GM10266 (cell line): ENCODE measurements at regions not wholly inside any gene's neighbourhood (a gene's known extent, or its start where the extent isn't known, plus 50 kb on each side); places are given as distances from the start of the nearest gene placed in this dataset.

ENCODE experiments used
- DNase-seq: peaks from one replicate; pipeline ENCODE4 v3.0.0; 2012; ENCODE audit errors: extremely low spot score
- TF ChIP-seq, protein P1 (sequence below): IDR thresholded peaks from 2 replicates; pipeline ENCODE4 v1.5.1; 2012; ENCODE audit warnings: mild to moderate bottlenecking, low read depth; ENCODE audit not compliant: control insufficient read depth, insufficient read depth; ENCODE audit errors: missing control alignments

DNA sequence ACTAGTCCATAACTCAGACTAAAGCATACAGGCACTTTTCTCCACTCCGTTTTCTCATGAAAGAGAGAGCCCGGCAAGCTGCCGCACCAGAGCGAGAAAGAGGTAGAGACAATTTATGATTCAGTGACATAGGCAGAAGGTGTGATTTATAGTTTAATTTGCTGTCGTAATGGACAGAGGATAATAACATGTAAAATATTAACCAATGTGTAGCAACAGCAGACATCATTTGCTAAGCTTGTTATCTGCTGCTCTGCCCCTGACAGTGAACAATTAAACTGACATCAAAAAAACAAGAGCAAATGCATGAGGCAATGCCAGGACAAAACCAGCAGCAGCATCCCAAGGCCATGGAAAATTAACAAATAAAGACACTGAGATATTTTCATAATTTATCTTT is 214.0 kb downstream of the ATG4C start:
- TF ChIP-seq, protein P1, sequence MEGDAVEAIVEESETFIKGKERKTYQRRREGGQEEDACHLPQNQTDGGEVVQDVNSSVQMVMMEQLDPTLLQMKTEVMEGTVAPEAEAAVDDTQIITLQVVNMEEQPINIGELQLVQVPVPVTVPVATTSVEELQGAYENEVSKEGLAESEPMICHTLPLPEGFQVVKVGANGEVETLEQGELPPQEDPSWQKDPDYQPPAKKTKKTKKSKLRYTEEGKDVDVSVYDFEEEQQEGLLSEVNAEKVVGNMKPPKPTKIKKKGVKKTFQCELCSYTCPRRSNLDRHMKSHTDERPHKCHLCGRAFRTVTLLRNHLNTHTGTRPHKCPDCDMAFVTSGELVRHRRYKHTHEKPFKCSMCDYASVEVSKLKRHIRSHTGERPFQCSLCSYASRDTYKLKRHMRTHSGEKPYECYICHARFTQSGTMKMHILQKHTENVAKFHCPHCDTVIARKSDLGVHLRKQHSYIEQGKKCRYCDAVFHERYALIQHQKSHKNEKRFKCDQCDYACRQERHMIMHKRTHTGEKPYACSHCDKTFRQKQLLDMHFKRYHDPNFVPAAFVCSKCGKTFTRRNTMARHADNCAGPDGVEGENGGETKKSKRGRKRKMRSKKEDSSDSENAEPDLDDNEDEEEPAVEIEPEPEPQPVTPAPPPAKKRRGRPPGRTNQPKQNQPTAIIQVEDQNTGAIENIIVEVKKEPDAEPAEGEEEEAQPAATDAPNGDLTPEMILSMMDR, result no peak
- DNase-seq, result no peak

DNA sequence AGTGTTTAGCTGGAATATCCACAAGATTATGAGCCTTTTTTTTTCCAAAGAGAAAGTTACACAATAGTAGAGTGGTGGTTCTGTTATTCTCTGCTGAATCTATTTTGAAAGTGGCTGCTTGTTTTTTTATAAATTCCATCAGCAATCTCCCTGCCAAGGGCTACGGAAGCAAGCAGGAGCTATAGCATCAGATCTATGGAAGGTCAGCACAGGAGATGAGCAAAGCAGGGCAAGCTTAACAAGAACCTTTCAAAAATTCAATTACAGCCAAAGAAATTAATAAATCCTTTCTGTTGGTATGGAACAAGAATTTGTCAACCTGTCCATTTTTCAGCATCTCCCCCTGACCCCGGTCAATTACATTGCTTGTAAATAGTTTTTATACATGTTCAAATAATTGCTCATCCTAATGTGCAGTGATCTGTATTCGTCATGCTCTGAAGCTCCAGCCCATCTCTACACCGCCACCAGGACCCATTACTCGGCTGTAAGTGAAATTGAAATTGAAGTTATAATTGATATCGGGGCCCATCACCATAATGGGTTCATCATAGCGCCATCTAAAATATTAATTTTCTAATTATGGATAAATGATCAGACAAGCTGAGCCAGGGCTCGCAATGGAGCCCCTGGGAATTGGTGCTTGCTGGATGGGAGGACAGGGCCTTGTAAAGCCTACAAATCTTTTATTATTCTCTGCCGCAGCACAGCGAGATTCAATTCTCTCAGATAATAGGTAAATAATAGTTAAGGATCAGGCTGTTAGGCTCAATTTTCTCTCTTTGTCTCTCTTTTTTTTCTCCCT is 215.1 kb downstream of the ATG4C start:
- DNase-seq, result no peak
- TF ChIP-seq, protein P1, result no peak

DNA sequence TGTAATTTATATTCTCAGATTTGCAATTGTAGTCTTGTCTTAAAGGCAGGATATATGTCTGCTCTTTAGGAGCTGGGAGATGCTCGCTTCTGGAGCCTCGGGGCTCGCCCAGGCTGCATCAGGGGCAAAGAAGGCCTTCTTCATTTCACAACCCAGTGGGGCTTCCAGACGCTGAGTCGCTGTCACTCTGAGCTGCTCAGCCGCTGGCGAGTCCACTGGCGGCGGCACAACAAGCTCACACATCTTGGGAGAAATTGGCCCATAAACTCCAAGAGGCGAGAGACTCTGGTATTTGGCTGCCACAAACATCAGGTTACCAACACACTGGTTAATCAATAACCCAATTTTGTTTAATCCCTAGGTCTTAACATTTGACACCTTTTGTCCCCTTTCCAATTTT is 216.6 kb downstream of the ATG4C start:
- DNase-seq, result no peak
- TF ChIP-seq, protein P1, result no peak

DNA sequence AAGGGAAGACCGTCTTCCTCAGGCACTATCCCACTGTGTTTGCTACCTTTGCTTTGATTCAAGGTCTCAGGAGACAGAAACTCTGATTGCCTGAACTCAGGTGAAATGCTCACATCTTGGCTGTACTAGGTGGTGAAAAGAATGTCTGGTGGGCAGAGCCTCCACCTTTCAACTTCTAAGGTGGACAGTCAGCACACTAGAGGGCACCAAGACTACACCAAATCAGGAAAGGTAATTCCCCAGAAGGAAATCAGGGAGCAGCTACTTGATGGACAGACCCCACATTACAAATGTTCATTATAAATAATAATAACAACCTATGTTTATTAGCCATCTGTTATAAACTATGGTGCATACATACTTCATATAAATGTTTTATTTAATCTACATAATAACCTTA is 220.9 kb downstream of the ATG4C start:
- peak; percentile 24 for DNase-seq
- TF ChIP-seq, protein P1, result peak; percentile 34

DNA sequence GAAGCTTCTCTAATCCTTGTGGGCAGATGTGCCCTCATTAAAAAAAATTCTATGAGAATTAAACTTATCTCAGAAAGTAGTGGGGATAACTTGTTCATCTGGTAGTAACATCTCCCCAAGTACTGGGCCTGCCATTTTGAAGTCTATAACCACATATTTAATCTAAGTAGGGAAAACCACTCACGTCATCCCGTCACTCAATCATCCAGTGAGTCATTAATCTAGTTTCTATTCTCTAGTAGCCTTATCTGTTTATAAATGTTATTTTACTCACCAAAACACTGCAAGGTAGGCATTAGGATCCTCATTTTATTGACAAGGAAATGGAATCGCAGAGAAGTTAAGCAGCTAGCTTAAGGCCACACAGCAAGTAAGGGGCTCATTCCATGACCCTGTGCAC is 221.9 kb downstream of the ATG4C start:
- DNase-seq, result no peak
- TF ChIP-seq, protein P1, result no peak

DNA sequence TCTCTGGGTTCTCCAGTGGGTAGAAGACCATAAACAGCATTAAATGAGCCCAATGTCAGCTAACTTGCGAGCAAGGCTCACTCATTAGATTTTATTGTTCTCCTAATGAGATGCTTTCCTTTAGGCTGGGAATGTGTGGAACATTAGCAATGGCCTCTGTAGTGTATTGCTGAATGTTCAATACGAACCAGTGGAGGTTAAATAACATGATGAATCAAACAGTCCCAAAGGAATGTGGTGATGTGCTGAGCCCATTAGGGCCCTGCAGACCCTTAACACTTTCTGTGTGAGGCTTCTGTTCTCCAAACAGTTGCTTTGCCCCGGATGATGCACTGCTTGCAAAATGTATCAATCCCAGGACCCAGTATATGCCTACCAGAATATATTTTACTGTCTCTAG is 225.5 kb downstream of the ATG4C start:
- TF ChIP-seq, protein P1, result no peak
- no peak for DNase-seq

DNA sequence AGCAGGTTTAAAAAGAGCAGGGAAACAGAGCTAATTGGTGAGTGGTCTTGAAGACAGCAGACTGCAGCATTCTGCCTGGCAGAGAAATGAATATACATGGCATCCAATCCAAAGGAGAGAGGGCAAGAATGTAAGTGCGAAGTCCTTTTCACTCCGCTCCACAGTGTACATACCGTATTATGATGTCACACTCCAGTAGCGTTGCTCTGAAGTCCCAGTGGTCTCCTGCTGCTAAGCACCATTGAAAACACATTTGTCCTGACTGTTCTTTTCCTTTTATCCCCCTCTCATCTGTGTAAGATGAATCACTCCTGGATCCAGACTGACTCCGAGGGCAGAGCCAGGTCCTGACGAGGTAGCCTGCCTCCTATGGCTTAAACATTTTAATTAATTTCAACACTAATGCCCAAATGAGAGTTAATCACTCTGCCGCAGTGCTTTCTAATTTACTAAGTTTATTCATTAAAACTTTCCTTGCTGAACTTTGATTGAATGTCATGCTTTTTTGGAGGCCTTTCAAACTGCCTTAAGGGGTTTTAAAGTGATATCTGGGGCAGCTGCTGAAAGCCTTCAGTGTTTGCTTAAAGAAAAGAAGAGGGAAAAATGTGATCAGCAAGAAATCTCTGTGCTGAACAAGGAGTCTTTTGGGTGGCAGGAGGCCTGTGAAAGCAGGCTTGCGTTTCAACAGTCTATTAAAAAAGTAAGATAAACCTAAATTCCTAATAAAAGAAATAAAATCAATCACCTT is 227.2 kb downstream of the ATG4C start:
- TF ChIP-seq, protein P1, result no peak
- DNase-seq, result no peak
